DND-41 (cell line): ENCODE measurements at regions not wholly inside any gene's neighbourhood (a gene's known extent, or its start where the extent isn't known, plus 50 kb on each side); places are given as distances from the start of the nearest gene placed in this dataset.

Source experiments
- ATAC-seq: fragments of 200-7000 bp; cut with Tn5 transposase; 3 replicates; pipeline ENCODE4 v1.9.1; 2021; ENCODE audit warnings: low read depth; ENCODE audit not compliant: insufficient read depth
- DNase-seq: peaks from one replicate; pipeline ENCODE4 v3.0.0-alpha.2; 2020
- H2AFZ ChIP-seq: 2 replicates; pipeline ENCODE4 v1.6.0; 2012; ENCODE audit warnings: low read depth, low read length
- H3K27ac ChIP-seq: 2 replicates; pipeline ENCODE4 v1.5.1; 2012; ENCODE audit warnings: low read length, inconsistent platforms
- H3K27me3 ChIP-seq: fragments of 200-600 bp; sonication (generic); 2 replicates; pipeline ENCODE4 v1.6.0; 2012; ENCODE audit warnings: low read length, mild to moderate bottlenecking, inconsistent platforms; ENCODE audit not compliant: insufficient read depth, poor library complexity
- H3K36me3 ChIP-seq: 2 replicates; pipeline ENCODE4 v1.5.1; 2012; ENCODE audit warnings: low read length, inconsistent platforms; ENCODE audit not compliant: insufficient read depth
- H3K4me1 ChIP-seq: 2 replicates; pipeline ENCODE4 v1.5.1; 2012; ENCODE audit warnings: mild to moderate bottlenecking, low read length; ENCODE audit not compliant: insufficient read depth
- H3K4me2 ChIP-seq: 2 replicates; pipeline ENCODE4 v1.6.0; 2012; ENCODE audit warnings: mild to moderate bottlenecking, moderate library complexity, low read length, inconsistent platforms; ENCODE audit not compliant: insufficient read depth
- H3K4me3 ChIP-seq, 2 experiments: fragments of 200-600 bp in 1 of 2; shearing (Covaris generic) in 1 of 2; 2 replicates each; pipeline ENCODE4 v1.5.1; 2012 to 2016; ENCODE audit warnings: inconsistent platforms in 2 of 2, low read length in 2 of 2, mild to moderate bottlenecking in 2 of 2, low read depth in 1 of 2, moderate library complexity in 1 of 2
- H3K79me2 ChIP-seq: 2 replicates; pipeline ENCODE4 v1.6.0; 2012; ENCODE audit warnings: low read length, inconsistent platforms; ENCODE audit not compliant: insufficient read depth
- H3K9ac ChIP-seq: 2 replicates; pipeline ENCODE4 v1.6.0; 2012; ENCODE audit warnings: low read depth, mild to moderate bottlenecking, inconsistent platforms, low read length, moderate library complexity
- H3K9me3 ChIP-seq: 2 replicates; pipeline ENCODE4 v1.5.1; 2012; ENCODE audit warnings: low read length, moderate library complexity, mild to moderate bottlenecking, inconsistent platforms; ENCODE audit not compliant: insufficient read depth, severe bottlenecking
- H4K20me1 ChIP-seq: 2 replicates; pipeline ENCODE4 v1.6.0; 2012; ENCODE audit warnings: low read length; ENCODE audit not compliant: insufficient read depth
- CTCF ChIP-seq: IDR thresholded peaks from 2 replicates; pipeline ENCODE4 v1.5.1; 2012; ENCODE audit warnings: borderline replicate concordance, low read length, moderate library complexity, mild to moderate bottlenecking; ENCODE audit not compliant: poor library complexity, severe bottlenecking; ENCODE audit errors: extremely low read depth
- EZH2 ChIP-seq: IDR thresholded peaks from 3 replicates; pipeline ENCODE4 v1.6.1; 2012; ENCODE audit warnings: borderline replicate concordance, low read depth, mild to moderate bottlenecking, moderate library complexity, low read length, inconsistent platforms; ENCODE audit not compliant: severe bottlenecking

- no peak overlapping the region for H3K9ac ChIP-seq
- no peak overlapping the region for H3K4me3 ChIP-seq
- H3K27me3 ChIP-seq: no peaks in the 10 kb centered on the region
- no peak overlapping the region for H2AFZ ChIP-seq
- no peaks in the 10 kb centered on the region for H3K9me3 ChIP-seq
- H4K20me1 ChIP-seq: no peaks in the 10 kb centered on the region
- H3K79me2 ChIP-seq: no peaks in the 10 kb centered on the region
- TF ChIP-seq CTCF: no peak
- no peak for TF ChIP-seq EZH2
- H3K36me3 ChIP-seq: no peaks in the 10 kb centered on the region
- no peak overlapping the region for H3K27ac ChIP-seq
- ATAC-seq: no peak
- DNase-seq: no peak
- no peak overlapping the region for H3K4me2 ChIP-seq
- H3K4me1 ChIP-seq: no peaks in the 10 kb centered on the region
Measured at GRCh38 chr22:22754268-22754657, 109.8 kb downstream of the GGTLC2 start.

GRCh38 chr22:22754961-22755777 lies 110.8 kb downstream of the GGTLC2 start:
- DNase-seq (no peak), ATAC-seq (no peak)
- H3K27ac ChIP-seq: no peak overlapping the region
- H3K79me2 ChIP-seq: no peaks in the 10 kb centered on the region
- H4K20me1 ChIP-seq: no peaks in the 10 kb centered on the region
- no peaks in the 10 kb centered on the region for H3K27me3 ChIP-seq
- no peak overlapping the region for H3K4me3 ChIP-seq
- H3K9me3 ChIP-seq: no peaks in the 10 kb centered on the region
- H3K4me1 ChIP-seq: no peaks in the 10 kb centered on the region
- TF ChIP-seq EZH2 (no peak), CTCF (no peak)
- H3K4me2 ChIP-seq: no peak overlapping the region
- H3K9ac ChIP-seq: no peak overlapping the region
- H2AFZ ChIP-seq: no peak overlapping the region
- no peaks in the 10 kb centered on the region for H3K36me3 ChIP-seq

GRCh38 chr22:22755778-22756100 lies 111.3 kb downstream of the GGTLC2 start:
- Histone ChIP-seq H3K27ac (no peak overlapping the region), H3K27me3 (no peaks in the 10 kb centered on the region)

More at GRCh38 chr22:22755778-22756100, 111.3 kb downstream of the GGTLC2 start:
- no peak for TF ChIP-seq EZH2
- no peak for TF ChIP-seq CTCF
- H3K9ac ChIP-seq: no peak overlapping the region
- no peaks in the 10 kb centered on the region for H3K36me3 ChIP-seq
- DNase-seq (no peak), ATAC-seq (no peak)
- no peaks in the 10 kb centered on the region for H3K4me1 ChIP-seq
- no peaks in the 10 kb centered on the region for H3K79me2 ChIP-seq
- H2AFZ ChIP-seq: no peak overlapping the region
- H3K4me2 ChIP-seq: no peak overlapping the region
- no peaks in the 10 kb centered on the region for H3K9me3 ChIP-seq
- H4K20me1 ChIP-seq: no peaks in the 10 kb centered on the region
- H3K4me3 ChIP-seq: no peak overlapping the region
